ENCODE measurements at regions not wholly inside any gene's neighbourhood (a gene's known extent, or its start where the extent isn't known, plus 50 kb on each side); places are given as distances from the start of the nearest gene placed in this dataset.

DNA sequence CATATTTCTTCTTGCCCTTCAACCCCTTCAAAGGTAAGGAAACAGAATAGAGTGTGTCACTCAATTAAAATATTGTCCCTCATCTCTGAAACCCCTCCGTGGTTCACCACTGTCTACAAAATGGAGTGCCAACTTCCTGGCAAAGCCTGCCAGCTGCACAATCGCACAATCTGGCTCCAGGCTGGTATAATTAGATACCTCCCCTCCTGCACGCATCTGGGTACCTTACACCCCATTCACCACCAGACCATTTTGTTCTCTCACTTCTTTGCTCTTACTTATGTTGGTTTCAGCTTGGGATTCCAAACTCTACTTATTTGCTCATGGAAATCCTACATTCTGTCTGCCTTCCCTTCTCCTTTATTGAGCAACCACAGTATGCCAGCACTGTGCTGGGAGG is 314.9 kb downstream of the NUAK1 start:
- H3K4me3 ChIP-seq (replicated peaks; ENCODE audit: low read depth, low read length), result no peak overlapping the region
- TF ChIP-seq, protein P1, sequence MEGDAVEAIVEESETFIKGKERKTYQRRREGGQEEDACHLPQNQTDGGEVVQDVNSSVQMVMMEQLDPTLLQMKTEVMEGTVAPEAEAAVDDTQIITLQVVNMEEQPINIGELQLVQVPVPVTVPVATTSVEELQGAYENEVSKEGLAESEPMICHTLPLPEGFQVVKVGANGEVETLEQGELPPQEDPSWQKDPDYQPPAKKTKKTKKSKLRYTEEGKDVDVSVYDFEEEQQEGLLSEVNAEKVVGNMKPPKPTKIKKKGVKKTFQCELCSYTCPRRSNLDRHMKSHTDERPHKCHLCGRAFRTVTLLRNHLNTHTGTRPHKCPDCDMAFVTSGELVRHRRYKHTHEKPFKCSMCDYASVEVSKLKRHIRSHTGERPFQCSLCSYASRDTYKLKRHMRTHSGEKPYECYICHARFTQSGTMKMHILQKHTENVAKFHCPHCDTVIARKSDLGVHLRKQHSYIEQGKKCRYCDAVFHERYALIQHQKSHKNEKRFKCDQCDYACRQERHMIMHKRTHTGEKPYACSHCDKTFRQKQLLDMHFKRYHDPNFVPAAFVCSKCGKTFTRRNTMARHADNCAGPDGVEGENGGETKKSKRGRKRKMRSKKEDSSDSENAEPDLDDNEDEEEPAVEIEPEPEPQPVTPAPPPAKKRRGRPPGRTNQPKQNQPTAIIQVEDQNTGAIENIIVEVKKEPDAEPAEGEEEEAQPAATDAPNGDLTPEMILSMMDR (IDR thresholded peaks at IDR 0.05; ENCODE audit: low read depth, low read length, missing control alignments), result no peak
- no peak for DNase-seq (ENCODE audit: extremely low read depth, low read depth)

DNA sequence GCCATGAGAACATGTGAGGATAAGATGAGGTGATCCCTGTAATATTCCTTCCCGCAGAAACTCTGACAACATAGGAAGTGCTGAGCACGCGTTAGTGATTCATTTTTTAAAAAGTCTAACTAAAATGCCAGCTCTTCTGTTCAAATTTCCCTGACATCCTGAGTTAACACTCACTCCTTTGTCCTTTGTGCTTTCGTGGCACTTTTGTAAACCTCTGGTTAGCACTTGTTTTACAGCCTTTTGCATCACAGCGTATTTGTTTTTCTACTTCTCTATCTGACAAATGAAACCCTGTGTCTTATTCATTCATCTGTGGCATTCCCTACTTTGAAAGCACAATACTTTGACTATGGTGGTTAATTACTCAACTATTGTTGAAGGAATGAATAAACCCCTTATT is 313.6 kb downstream of the NUAK1 start:
- DNase-seq (ENCODE audit: extremely low read depth, low read depth), result no peak
- no peak overlapping the region for H3K4me3 ChIP-seq (replicated peaks; ENCODE audit: low read depth, low read length)
- TF ChIP-seq, protein P1 (IDR thresholded peaks at IDR 0.05; ENCODE audit: low read depth, low read length, missing control alignments), result no peak

DNA sequence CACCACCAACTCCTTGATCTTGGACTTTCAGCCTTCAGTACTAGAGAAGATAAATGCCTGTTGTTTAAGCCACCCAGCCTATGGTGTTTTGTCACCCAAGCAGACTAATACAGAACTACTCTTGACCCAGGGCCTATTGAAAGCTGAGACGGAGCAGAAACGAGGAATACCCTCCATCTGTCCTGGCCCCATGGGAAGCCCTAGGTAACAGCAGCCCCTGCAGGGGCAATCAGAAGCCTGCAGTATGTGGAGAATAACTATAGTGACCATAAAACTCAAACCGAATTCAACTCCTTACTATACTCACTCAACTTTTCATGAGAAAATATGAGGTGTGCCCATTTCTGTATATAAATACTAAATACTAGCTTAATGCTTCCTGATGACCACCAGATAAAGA is 307.4 kb downstream of the NUAK1 start:
- no peak for DNase-seq (ENCODE audit: extremely low read depth, low read depth)
- H3K4me3 ChIP-seq (replicated peaks; ENCODE audit: low read depth, low read length), result no peak overlapping the region
- TF ChIP-seq, protein P1 (IDR thresholded peaks at IDR 0.05; ENCODE audit: low read depth, low read length, missing control alignments), result no peak

DNA sequence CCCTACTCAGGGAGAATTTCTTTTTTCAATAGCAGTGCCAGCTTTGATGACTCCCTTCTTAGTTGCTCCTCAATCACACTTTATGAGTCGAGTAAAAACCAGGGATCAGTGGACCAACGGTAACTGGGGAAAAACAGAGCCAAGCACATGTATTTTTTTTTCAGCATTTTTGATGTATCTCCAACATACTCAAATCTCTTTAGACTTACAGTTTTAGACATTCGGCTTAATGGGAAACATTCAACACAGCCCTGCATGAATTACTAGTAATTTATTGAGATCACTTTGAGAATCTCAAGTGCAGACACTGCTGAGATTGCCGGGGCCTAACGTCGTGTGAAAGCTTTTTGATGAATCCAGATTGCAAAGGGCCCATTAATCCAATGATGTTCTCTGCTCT is 306.7 kb downstream of the NUAK1 start:
- TF ChIP-seq, protein P1 (IDR thresholded peaks at IDR 0.05; ENCODE audit: low read depth, low read length, missing control alignments), result no peak
- H3K4me3 ChIP-seq (replicated peaks; ENCODE audit: low read depth, low read length), result no peak overlapping the region
- no peak for DNase-seq (ENCODE audit: extremely low read depth, low read depth)

- no peak overlapping the region for H3K4me3 ChIP-seq (replicated peaks; ENCODE audit: low read depth, low read length)
- TF ChIP-seq, protein P1 (IDR thresholded peaks at IDR 0.05; ENCODE audit: low read depth, low read length, missing control alignments), result no peak
- no peak for DNase-seq (ENCODE audit: extremely low read depth, low read depth)
Measured at GRCh38 chr12:105832806-105833205, 305.9 kb downstream of the NUAK1 start.

DNA sequence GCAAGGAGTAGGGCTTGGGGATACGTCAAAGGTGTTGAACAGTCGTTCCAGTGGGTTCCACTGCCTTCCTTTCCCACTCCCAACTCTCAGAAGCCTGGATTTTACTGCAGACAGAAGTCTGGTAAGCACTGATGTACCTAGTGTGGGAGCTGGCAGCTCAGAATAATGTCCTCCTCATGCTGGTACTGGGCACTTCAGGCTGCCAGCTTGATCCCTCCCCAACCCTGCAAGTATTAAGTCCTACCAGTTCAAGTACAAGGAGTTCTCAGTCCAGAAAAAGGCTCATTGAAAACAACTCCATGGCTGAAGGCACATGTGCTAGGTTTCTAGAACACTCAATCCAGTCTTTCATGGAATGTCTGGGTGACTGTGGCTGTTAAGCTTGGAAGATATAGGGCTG is 304.3 kb downstream of the NUAK1 start:
- no peak for DNase-seq (ENCODE audit: extremely low read depth, low read depth)
- H3K4me3 ChIP-seq (replicated peaks; ENCODE audit: low read depth, low read length), result no peak overlapping the region
- TF ChIP-seq, protein P1 (IDR thresholded peaks at IDR 0.05; ENCODE audit: low read depth, low read length, missing control alignments), result no peak

GRCh38 chr12:105835580-105836241 is 303.0 kb downstream of the NUAK1 start:
- H3K4me3 ChIP-seq (replicated peaks; ENCODE audit: low read depth, low read length), result no peak overlapping the region
- TF ChIP-seq, protein P1 (IDR thresholded peaks at IDR 0.05; ENCODE audit: low read depth, low read length, missing control alignments), result no peak
- no peak for DNase-seq (ENCODE audit: extremely low read depth, low read depth)
